Forelimb muscle (tissue), 1 donor: ENCODE measurements at regions not wholly inside any gene's neighbourhood (a gene's known extent, or its start where the extent isn't known, plus 50 kb on each side); places are given as distances from the start of the nearest gene placed in this dataset.
"Not testable (repeated sequence)": the region's sequence is repeated elsewhere in the genome, so short reads cannot be mapped to it uniquely, and the experiment has no call there.

ENCODE experiments used
- DNase-seq: peaks from one replicate; pipeline ENCODE4 v3.0.0-alpha.2; 2013; ENCODE audit warnings: low read depth

- DNase-seq, result no peak
These were observed 452.7 kb downstream of the STK39 start for GRCh38 chr2:167794554-167795255.

- DNase-seq, result no peak
These were observed 453.7 kb downstream of the STK39 start for GRCh38 chr2:167793725-167794124.

GRCh38 chr2:167792126-167792525 is 455.3 kb downstream of the STK39 start:
- DNase-seq, result no peak

GRCh38 chr2:167790781-167791450 is 456.5 kb downstream of the STK39 start:
- DNase-seq, result no peak

GRCh38 chr2:167790189-167790588 is 457.2 kb downstream of the STK39 start:
- no peak for DNase-seq

- no peak for DNase-seq
These were observed 459.8 kb downstream of the STK39 start for GRCh38 chr2:167787562-167787961.

GRCh38 chr2:167787021-167787420 is 460.4 kb downstream of the STK39 start:
- DNase-seq, result no peak

- DNase-seq, result no peak
These were observed 461.7 kb downstream of the STK39 start for GRCh38 chr2:167785606-167786216.

- no peak for DNase-seq
These were observed 463.3 kb downstream of the STK39 start for GRCh38 chr2:167784084-167784425.

- no peak for DNase-seq
These were observed 463.9 kb downstream of the STK39 start for GRCh38 chr2:167783261-167784083.

GRCh38 chr2:167781629-167782028 is 465.8 kb downstream of the STK39 start:
- DNase-seq, result not testable (repeated sequence)

- DNase-seq, result no peak
These were observed 471.0 kb downstream of the STK39 start for GRCh38 chr2:167776359-167776758.

GRCh38 chr2:167771628-167772027 is 475.8 kb downstream of the STK39 start:
- no peak for DNase-seq

- DNase-seq, result no peak
These were observed 478.4 kb downstream of the STK39 start for GRCh38 chr2:167769020-167769419.

- DNase-seq, result no peak
These were observed 479.6 kb downstream of the STK39 start for GRCh38 chr2:167767830-167768229.

- no peak for DNase-seq
These were observed 482.5 kb downstream of the STK39 start for GRCh38 chr2:167764772-167765341.

GRCh38 chr2:167761465-167762136 is 485.8 kb downstream of the STK39 start:
- no peak for DNase-seq

- no peak for DNase-seq
These were observed 487.9 kb downstream of the STK39 start for GRCh38 chr2:167759531-167759930.

- DNase-seq, result no peak
These were observed 489.1 kb downstream of the STK39 start for GRCh38 chr2:167758292-167758691.

GRCh38 chr2:167756446-167756845 is 490.9 kb downstream of the STK39 start:
- no peak for DNase-seq

- DNase-seq, result no peak
These were observed 494.3 kb downstream of the STK39 start for GRCh38 chr2:167753142-167753541.
